ENCODE measurements at regions not wholly inside any gene's neighbourhood (a gene's known extent, or its start where the extent isn't known, plus 50 kb on each side); places are given as distances from the start of the nearest gene placed in this dataset.
"Not testable (repeated sequence)": the region's sequence is repeated elsewhere in the genome, so short reads cannot be mapped to it uniquely, and the experiment has no call there.

GRCh38 chr6:147999001-147999540 lies 343.6 kb upstream of the SASH1 start:
- DNase-seq, result no peak

- no peak for DNase-seq
These were observed 340.6 kb upstream of the SASH1 start for GRCh38 chr6:148001844-148002642.

GRCh38 chr6:148004651-148005050 lies 338.0 kb upstream of the SASH1 start:
- DNase-seq, result no peak

- no peak for DNase-seq
These were observed 336.8 kb upstream of the SASH1 start for GRCh38 chr6:148005806-148006205.

- not testable (repeated sequence) for DNase-seq
These were observed 332.1 kb upstream of the SASH1 start for GRCh38 chr6:148010516-148010915.

- DNase-seq, result no peak
These were observed 326.6 kb upstream of the SASH1 start for GRCh38 chr6:148016013-148016412.

- DNase-seq, result no peak
These were observed 321.5 kb upstream of the SASH1 start for GRCh38 chr6:148021165-148021564.

GRCh38 chr6:148021699-148022098 lies 320.9 kb upstream of the SASH1 start:
- no peak for DNase-seq

GRCh38 chr6:148022279-148022678 lies 320.4 kb upstream of the SASH1 start:
- DNase-seq, result not testable (repeated sequence)

GRCh38 chr6:148027201-148027600 lies 315.4 kb upstream of the SASH1 start:
- no peak for DNase-seq

GRCh38 chr6:148035806-148036390 lies 306.7 kb upstream of the SASH1 start:
- no peak for DNase-seq

GRCh38 chr6:148037496-148037895 lies 305.1 kb upstream of the SASH1 start:
- no peak for DNase-seq

- no peak for DNase-seq
These were observed 301.1 kb upstream of the SASH1 start for GRCh38 chr6:148041546-148041945.

GRCh38 chr6:148042536-148042935 lies 300.1 kb upstream of the SASH1 start:
- DNase-seq, result no peak

- no peak for DNase-seq
These were observed 298.3 kb upstream of the SASH1 start for GRCh38 chr6:148044261-148044751.

GRCh38 chr6:148044921-148045320 lies 297.7 kb upstream of the SASH1 start:
- no peak for DNase-seq

GRCh38 chr6:148053209-148053608 lies 289.4 kb upstream of the SASH1 start:
- DNase-seq, result no peak

- no peak for DNase-seq
These were observed 288.8 kb upstream of the SASH1 start for GRCh38 chr6:148053796-148054195.

- no peak for DNase-seq
These were observed 288.4 kb upstream of the SASH1 start for GRCh38 chr6:148054219-148054618.

- no peak for DNase-seq
These were observed 287.2 kb upstream of the SASH1 start for GRCh38 chr6:148055419-148055818.

GRCh38 chr6:148059869-148060268 lies 282.8 kb upstream of the SASH1 start:
- DNase-seq, result no peak

GRCh38 chr6:148064406-148065134 lies 278.1 kb upstream of the SASH1 start:
- DNase-seq, result no peak

GRCh38 chr6:148068437-148069061 lies 274.1 kb upstream of the SASH1 start:
- no peak for DNase-seq

Data from midbrain (tissue), 1 donor.